MG63 (cell line): ENCODE measurements at regions not wholly inside any gene's neighbourhood (a gene's known extent, or its start where the extent isn't known, plus 50 kb on each side); places are given as distances from the start of the nearest gene placed in this dataset.
"Not testable (repeated sequence)": the region's sequence is repeated elsewhere in the genome, so short reads cannot be mapped to it uniquely, and the experiment has no call there.

ENCODE experiments used
- DNase-seq: peaks from one replicate; pipeline ENCODE4 v3.0.0-alpha.2; 2020
- H3K27me3 ChIP-seq: fragments of 250-450 bp; sonication (Bioruptor Pico); 2 replicates; pipeline ENCODE4 v1.5.1; 2020; ENCODE audit warnings: mild to moderate bottlenecking, moderate library complexity
- H3K36me3 ChIP-seq: fragments of 250-450 bp; sonication (Bioruptor Pico); 2 replicates; pipeline ENCODE4 v1.5.1; 2020; ENCODE audit warnings: mild to moderate bottlenecking, moderate library complexity
- H3K4me3 ChIP-seq: fragments of 250-450 bp; sonication (Bioruptor Pico); 2 replicates; pipeline ENCODE4 v1.5.1; 2020; ENCODE audit warnings: mild to moderate bottlenecking, moderate library complexity
- H3K9me3 ChIP-seq: fragments of 250-450 bp; sonication (Bioruptor Pico); 2 replicates; pipeline ENCODE4 v1.5.1; 2020; ENCODE audit warnings: mild to moderate bottlenecking, moderate library complexity

- no peaks in the 10 kb centered on the region for H3K36me3 ChIP-seq
Measured at GRCh38 chr12:3398196-3398789, 92.7 kb upstream of the PRMT8 start.

DNA sequence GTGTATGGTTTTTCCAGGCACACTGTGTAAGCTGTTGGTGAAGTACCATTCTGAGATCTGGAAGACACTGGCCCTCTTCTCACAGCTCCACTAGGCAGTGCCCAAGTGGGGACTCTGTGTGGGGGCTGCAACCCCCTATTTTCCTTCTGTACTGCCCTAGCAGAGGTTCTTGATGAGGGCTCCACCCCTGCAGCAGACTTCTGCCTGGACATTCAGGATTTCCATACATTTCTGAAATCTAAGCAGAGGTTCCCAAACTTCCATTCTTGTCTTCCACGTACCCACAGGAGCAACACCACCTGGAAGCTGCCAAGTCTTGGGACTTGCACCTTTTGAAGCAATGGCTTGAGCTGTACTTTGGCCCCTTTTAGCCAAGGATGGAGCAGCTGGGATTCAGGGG, 85.2 kb upstream of the PRMT8 start:
- H3K4me3 ChIP-seq: no peak overlapping the region
- no peaks in the 10 kb centered on the region for H3K36me3 ChIP-seq
- no peak for DNase-seq
- H3K9me3 ChIP-seq: peaks cover 6% of the 10 kb centered on the region
- H3K27me3 ChIP-seq: no peaks in the 10 kb centered on the region; the same call in 1 of the 2 replicates

More at GRCh38 chr12:3398196-3398789, 92.7 kb upstream of the PRMT8 start:
- H3K27me3 ChIP-seq: no peaks in the 10 kb centered on the region
- H3K9me3 ChIP-seq: no peaks in the 10 kb centered on the region
- no peak overlapping the region for H3K4me3 ChIP-seq
- no peak for DNase-seq

GRCh38 chr12:3407723-3408122, 83.3 kb upstream of the PRMT8 start:
- no peak for DNase-seq
- Histone ChIP-seq H3K27me3 (no peaks in the 10 kb centered on the region; the same call in 1 of the 2 replicates), H3K9me3 (peaks cover 6% of the 10 kb centered on the region), H3K36me3 (no peaks in the 10 kb centered on the region), H3K4me3 (no peak overlapping the region)

DNA sequence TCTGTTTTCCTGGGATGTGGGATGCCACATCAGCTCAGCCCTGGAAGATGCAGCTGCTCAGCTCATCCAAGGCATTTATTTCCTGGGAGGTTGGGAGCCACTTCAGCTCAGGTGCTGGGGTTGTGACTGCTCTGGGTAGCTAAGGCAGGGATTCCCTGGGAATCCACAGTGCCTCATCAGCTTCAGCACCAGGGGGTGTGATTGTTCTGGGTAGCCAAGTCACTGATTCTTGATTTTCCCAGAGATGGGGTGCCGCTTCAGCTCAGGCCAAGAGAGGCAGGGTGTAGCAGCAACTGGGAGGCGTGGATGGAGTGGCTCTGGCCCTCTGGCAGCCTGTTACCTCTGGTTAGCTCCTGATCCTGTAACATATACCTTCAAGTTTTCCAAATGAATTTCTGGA, 81.3 kb upstream of the PRMT8 start:
- DNase-seq: no peak

GRCh38 chr12:3416159-3416558, 74.8 kb upstream of the PRMT8 start:
- no peaks in the 10 kb centered on the region for H3K9me3 ChIP-seq
- H3K4me3 ChIP-seq: no peak overlapping the region
- DNase-seq: no peak
- H3K36me3 ChIP-seq: no peaks in the 10 kb centered on the region
- H3K27me3 ChIP-seq: no peaks in the 10 kb centered on the region

More for the DNA sequence above, 81.3 kb upstream of the PRMT8 start:
- no peaks in the 10 kb centered on the region for H3K36me3 ChIP-seq
- peaks cover 6% of the 10 kb centered on the region for H3K9me3 ChIP-seq
- H3K27me3 ChIP-seq: no peaks in the 10 kb centered on the region; the same call in 1 of the 2 replicates
- no peak overlapping the region for H3K4me3 ChIP-seq

DNA sequence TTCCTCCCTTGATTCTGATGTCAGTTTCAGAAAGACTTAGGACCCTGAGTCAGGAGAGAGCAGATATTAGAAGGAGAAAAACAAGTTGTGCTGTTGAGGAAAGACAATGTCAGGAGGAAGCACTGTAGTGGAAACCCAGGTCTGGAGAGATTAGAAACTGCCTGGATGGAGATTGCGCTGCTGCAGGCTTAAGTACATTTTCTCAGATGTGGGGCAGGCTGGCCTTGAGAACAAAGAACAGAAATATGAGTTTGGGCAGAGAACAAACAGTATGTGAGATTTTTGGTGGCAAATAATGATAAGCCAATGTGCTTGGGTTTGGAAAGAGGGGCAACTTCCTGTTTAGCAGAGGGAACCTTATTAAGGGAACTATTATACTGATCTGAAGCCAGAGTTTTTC, 74.3 kb upstream of the PRMT8 start:
- H3K27me3 ChIP-seq: no peaks in the 10 kb centered on the region
- H3K4me3 ChIP-seq: no peak overlapping the region
- no peak for DNase-seq
- H3K9me3 ChIP-seq: no peaks in the 10 kb centered on the region
- H3K36me3 ChIP-seq: no peaks in the 10 kb centered on the region

DNA sequence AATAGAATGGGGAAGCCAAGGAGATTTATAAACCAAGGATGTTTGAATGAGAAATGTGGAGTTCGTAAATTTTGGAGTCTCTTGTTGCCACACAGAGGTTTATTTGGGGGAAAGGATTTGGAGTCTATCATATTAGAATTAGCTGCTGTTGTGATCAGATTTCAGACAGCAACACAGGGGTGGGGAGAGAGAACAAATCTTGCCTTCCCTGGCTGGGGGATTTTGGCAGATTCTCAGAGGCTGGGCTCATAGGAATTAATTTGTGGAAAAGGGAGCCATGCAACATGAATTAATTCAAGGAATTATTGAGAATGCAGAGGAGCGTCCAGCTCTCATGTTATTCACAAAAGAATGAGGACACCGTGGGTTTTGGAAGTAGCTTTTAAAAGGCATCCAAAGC, 73.9 kb upstream of the PRMT8 start:
- no peaks in the 10 kb centered on the region for H3K9me3 ChIP-seq
- no peaks in the 10 kb centered on the region for H3K27me3 ChIP-seq
- no peak for DNase-seq
- no peak overlapping the region for H3K4me3 ChIP-seq
- H3K36me3 ChIP-seq: no peaks in the 10 kb centered on the region

GRCh38 chr12:3417937-3418462, 73.0 kb upstream of the PRMT8 start:
- no peaks in the 10 kb centered on the region for H3K27me3 ChIP-seq
- DNase-seq: no peak
- H3K4me3 ChIP-seq: no peak overlapping the region
- H3K36me3 ChIP-seq: no peaks in the 10 kb centered on the region
- H3K9me3 ChIP-seq: no peaks in the 10 kb centered on the region

DNA sequence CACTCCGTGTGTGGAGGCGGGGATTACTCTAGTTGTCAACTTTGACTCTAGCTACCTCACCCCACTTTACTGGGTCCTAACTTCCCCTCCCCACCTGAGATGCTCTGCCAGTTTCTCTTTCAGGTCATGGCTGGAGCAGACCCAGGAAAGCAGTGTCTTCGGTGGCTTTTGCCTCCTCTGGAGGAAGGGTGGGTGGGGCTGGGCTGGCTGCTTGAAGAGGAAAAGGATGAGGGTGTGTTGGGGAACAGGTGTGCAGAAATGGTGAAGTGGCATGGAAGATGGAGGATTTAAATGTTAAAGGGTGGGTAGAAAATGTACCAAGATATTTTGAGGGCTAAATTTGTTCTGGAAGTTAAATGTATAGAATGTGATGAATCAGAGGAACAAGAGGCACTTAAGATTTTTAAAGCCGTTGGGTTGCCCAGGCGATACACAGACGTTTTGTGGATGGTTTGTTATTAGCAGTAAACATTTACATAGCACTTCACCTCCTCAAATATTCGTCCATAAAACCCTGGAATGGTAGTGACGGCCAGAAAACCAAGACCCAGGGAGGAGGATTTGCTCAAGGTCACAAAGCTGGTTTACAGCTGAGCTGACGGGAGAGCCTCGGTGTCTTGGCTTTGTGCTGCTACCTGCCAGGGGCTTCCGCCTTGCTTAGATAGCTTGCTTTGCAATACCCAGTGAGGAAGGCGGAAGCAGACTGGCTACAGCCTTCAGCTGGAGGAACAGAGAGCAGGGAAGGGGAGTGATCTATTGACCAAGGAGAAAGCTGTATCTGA, 72.2 kb upstream of the PRMT8 start:
- Histone ChIP-seq H3K36me3 (no peaks in the 10 kb centered on the region), H3K9me3 (no peaks in the 10 kb centered on the region), H3K27me3 (no peaks in the 10 kb centered on the region), H3K4me3 (no peak overlapping the region)
- no peak for DNase-seq

- no peak overlapping the region for H3K4me3 ChIP-seq
- no peak for DNase-seq
- no peaks in the 10 kb centered on the region for H3K36me3 ChIP-seq
- H3K9me3 ChIP-seq: no peaks in the 10 kb centered on the region
- no peaks in the 10 kb centered on the region for H3K27me3 ChIP-seq
Measured at GRCh38 chr12:3419558-3419957, 71.4 kb upstream of the PRMT8 start.

GRCh38 chr12:3420693-3421092, 70.3 kb upstream of the PRMT8 start:
- Histone ChIP-seq H3K9me3 (no peaks in the 10 kb centered on the region), H3K36me3 (no peaks in the 10 kb centered on the region), H3K27me3 (no peaks in the 10 kb centered on the region), H3K4me3 (no peak overlapping the region)
- DNase-seq: no peak

- Histone ChIP-seq H3K27me3 (no peaks in the 10 kb centered on the region), H3K36me3 (no peaks in the 10 kb centered on the region), H3K4me3 (no peak overlapping the region), H3K9me3 (no peaks in the 10 kb centered on the region)
- DNase-seq: no peak
Measured at GRCh38 chr12:3421191-3421978, 69.6 kb upstream of the PRMT8 start.

GRCh38 chr12:3424796-3425195, 66.2 kb upstream of the PRMT8 start:
- H3K9me3 ChIP-seq, H3K4me3 ChIP-seq, H3K36me3 ChIP-seq, DNase-seq, H3K27me3 ChIP-seq: not testable (repeated sequence)

DNA sequence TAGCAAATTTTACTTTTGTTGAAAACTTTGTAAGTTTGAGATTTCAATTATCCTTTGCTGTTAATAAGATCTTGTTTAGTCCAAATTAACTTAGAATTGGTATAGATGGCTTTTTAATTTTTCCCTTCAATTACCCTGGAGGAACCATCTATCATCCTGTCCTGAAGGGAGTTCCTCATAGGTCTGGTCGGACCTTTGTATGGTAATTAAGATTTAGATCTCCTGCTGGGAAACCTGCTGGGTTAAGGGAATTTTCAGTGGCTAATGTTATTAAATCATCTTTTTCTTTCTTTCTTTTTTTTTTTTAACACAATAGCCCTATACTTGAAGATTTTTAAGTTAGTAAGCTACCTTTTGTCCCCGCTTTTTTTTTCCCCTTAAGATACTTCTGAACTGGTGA, 63.0 kb upstream of the PRMT8 start:
- H3K36me3 ChIP-seq: no peaks in the 10 kb centered on the region
- no peak overlapping the region for H3K4me3 ChIP-seq
- no peaks in the 10 kb centered on the region for H3K9me3 ChIP-seq
- H3K27me3 ChIP-seq: no peaks in the 10 kb centered on the region
- no peak for DNase-seq

- Histone ChIP-seq H3K4me3 (no peak overlapping the region), H3K27me3 (no peaks in the 10 kb centered on the region), H3K36me3 (no peaks in the 10 kb centered on the region), H3K9me3 (no peaks in the 10 kb centered on the region)
- no peak for DNase-seq
Measured at GRCh38 chr12:3428631-3429030, 62.4 kb upstream of the PRMT8 start.

- H3K27me3 ChIP-seq, H3K4me3 ChIP-seq, H3K36me3 ChIP-seq, H3K9me3 ChIP-seq, DNase-seq: not testable (repeated sequence)
Measured at GRCh38 chr12:3429523-3429922, 61.5 kb upstream of the PRMT8 start.

- Histone ChIP-seq H3K36me3 (no peaks in the 10 kb centered on the region), H3K4me3 (no peak overlapping the region), H3K9me3 (no peaks in the 10 kb centered on the region), H3K27me3 (no peaks in the 10 kb centered on the region)
- no peak for DNase-seq
Measured at GRCh38 chr12:3431686-3432085, 59.3 kb upstream of the PRMT8 start.
